GM19023 (cell line): ENCODE measurements at regions not wholly inside any gene's neighbourhood (a gene's known extent, or its start where the extent isn't known, plus 50 kb on each side); places are given as distances from the start of the nearest gene placed in this dataset.

Experiments
- ATAC-seq: cut with Tn5 transposase; IDR thresholded peaks from one replicate; pipeline ENCODE4 v1.9.1; 2021; ENCODE audit warnings: mild to moderate bottlenecking, moderate library complexity; ENCODE audit not compliant: unreplicated experiment

DNA sequence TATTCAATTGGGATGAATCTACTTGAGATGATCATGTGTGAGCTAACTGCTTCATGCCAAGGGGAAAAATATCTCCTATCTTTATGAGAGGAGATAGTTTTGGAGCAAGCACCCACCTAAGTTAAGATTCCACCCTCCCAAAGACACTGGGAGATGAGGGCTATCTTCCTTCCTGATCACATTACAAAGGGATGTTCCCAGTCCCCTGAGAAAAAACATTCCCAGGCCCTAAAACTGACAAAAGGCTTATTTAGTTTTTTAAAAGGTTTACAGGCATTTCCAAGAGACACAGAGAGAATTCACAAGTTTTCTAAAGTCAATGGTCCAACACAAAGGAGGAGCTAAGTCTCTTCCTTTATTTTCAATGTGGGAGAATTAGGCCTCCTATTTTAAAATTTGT, 401.5 kb downstream of the FBXO15 start:
- ATAC-seq = no peak

DNA sequence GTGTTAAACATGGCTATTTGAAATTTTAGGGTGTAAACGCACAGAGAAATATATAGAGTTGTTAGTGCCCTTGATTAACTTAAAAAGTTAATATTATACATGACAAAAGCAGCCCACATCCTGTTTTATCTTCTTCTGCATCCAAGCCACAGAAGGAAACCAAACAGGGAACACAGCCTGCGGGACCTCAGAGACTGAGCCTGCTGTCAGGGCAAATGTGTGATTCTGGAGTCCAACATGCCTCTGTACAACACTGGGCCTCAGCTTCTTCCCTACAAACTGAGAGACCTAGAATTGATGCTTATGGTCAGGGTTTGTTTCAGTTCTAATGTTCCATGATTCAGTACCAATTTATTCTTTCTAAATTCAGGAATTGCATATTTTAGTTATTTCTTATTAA, 404.7 kb downstream of the FBXO15 start:
- ATAC-seq = no peak

DNA sequence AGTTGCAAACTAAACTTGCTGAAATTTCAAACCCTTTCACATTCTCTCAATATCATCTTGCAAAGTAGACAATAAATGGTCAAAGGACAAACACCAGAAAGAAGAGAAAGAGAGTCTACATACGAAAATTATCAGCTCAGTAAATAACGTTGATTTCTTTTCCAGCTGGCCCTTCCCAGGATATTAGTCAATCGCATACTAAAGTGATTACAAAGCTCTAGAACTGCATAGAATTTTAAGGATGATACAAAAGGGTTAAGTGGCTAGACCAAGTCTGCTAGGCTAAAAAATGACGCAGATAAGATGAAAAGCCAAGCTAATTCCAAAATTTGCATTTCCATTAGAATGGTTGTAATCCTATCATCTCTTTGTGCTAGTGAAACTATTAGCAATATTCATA, 405.7 kb downstream of the FBXO15 start:
- ATAC-seq = no peak

DNA sequence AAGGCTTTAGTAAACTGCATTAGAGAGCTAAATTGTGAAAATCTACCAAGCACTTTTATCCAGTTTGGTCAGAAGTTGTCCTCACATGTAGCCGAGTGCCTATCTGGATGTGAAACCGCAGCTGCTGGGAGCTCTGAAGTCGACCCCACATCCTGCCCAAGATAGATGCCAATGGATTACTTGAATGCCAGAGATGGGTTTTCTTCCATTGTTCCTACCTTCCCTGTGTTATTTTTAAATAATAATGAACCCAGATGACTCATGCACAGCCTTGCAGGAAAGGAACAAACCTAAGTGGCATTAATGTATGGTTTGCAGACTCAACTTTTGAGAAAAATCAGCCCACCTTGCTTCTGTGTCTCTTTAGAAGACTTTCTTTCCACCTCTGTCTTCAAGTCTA, 408.5 kb downstream of the FBXO15 start:
- no peak for ATAC-seq

DNA sequence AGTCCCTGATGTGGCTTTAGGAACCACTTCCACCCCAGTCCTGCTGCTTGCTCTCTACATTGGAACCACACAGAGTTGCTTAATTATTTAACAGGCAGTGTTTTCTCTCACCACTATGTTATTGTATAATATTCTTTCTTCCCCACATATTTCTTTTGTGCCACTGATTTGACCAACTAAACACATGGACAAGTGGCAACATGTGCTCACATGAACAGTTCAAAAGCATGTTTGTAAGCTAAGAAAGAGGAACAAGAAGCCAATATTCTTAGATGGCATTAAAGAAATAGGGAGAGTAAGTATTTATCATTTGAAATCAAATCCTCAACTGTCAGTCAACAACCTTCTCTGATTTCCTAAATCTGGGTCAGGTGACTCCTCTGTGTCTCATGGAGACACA, 409.6 kb downstream of the FBXO15 start:
- ATAC-seq = no peak

DNA sequence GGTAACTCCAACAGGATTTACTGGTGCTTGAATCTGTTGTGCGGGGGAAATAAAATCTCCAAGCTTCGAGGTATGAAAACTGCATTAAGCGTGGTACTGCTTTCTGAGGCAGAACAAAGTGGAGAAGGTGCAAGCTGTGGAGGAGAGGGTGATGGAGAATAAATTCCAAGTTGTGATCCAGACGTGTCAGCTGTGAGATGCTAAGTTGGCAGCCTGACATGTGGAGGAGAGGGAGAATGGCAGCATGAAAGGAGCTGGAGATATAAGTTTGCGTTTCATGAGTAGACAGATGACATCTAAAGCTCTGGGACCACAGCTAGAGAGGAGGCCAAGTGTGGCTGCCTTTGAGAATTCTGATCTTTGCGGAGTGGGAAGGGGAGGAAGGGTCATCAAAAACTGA, 411.8 kb downstream of the FBXO15 start:
- no peak for ATAC-seq

DNA sequence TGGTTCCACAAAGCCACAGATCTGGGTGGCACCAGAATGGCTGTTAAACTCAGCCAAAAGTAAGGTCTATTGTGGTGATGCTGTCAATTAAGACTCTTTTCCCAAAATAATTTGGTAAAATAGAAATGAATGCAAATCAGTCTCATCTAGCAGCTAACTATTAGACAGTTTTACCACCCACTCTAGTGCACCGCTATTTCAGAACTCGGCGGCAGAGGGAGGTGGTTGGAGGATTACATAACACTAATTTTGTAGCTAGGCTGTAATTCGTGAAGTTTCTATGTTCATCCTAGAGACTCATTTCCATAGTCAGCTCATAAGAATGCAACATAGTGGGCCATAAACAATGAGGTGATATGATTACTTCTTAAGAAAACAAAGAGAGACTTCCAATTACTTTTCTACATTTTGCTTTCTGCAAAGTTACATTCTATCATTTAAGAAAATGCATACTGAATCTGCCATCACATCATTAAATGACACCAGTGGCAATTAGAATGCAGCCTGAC, 413.8 kb downstream of the FBXO15 start:
- no peak for ATAC-seq

DNA sequence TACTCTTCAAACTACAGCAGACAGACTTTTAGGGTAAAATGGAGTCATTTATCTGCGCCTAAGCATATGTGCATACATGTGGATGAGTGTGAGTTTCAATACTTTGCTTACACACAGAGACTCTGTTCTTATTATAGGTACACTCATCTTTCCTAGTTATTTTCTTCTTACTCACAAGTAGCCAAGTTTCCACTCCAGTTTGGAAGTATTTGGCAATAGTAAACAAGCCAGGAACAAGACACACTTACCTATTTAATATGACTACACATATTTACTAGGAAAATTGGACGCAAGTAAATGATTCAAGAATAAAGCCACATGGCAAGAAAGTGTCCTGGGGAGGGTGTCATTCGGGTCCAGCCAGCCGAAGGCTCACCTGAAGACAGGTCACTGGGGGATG, 414.3 kb downstream of the FBXO15 start:
- ATAC-seq = no peak

DNA sequence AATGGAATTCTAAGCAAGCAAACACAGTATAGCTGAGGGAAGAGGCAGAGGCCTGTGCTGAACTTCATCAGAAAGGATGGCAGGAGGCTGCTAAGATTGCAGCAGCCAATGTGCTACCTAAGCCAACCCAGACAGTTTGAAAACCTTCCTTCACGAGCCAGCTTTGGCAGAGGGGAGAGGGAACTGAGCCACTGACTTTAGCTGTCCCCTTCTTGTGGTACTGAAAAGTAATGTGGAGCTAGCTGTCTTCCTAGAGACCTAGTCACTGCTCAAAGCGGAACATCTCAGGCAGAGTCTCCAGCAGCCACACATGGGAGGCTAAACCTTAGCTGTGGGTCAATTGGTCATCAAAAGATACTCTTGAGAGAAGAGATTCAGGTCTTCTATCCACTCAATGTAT, 419.0 kb downstream of the FBXO15 start:
- no peak for ATAC-seq

DNA sequence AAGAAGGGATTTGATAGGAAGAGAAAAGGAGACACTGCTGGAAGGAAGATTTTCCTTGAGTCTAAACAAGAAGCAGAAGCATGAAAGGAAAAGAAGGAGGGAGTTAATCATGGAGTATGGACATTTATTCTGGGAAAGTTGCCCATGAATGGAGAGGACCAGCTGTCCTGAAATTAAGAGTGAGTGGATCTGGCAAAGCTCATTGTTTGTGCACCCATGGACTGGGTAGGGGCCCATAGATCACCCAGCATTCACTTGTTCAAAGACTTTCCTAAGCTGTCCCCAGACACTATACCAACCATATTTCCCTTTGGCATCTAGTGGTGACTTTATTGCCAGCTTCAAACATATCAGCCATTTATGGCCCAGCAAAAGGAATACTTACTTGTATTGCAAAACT, 422.7 kb downstream of the FBXO15 start:
- ATAC-seq = no peak

DNA sequence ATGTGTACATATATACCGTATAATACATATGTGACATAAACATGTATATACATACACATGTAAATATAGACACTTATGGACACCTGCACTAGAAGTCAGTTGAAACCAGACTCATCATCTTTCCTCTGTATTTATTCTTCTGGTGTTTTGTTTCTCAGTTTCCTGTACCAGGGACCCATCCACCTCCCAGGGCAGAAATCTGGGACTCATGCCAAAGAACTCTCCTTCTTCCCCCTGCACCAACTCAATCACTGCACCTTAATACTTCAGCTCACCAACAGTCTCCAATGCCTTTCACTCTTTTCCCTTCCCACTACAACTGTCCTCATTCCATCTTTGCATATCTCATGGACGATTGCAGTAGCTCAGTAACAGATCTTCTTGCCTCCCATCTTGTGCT, 428.0 kb downstream of the FBXO15 start:
- no peak for ATAC-seq

DNA sequence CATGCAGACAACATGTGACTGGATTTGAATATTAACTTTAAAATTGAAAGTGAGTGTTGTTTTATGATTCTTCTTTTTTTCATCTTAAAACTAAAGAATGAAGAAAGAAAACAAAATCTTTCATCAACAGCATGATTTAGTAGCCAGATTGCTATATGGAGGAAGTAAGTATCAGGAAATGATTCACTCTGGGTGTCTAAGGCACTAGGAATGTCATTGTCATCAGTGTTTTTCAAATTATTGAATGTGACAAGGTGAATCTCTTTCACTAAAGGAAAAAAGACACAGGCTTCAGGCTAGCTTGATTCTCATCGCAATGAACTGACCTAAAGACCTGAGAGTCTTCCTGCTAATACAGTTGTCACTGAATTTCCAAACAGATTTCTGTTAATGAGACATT, 430.1 kb downstream of the FBXO15 start:
- ATAC-seq = no peak

DNA sequence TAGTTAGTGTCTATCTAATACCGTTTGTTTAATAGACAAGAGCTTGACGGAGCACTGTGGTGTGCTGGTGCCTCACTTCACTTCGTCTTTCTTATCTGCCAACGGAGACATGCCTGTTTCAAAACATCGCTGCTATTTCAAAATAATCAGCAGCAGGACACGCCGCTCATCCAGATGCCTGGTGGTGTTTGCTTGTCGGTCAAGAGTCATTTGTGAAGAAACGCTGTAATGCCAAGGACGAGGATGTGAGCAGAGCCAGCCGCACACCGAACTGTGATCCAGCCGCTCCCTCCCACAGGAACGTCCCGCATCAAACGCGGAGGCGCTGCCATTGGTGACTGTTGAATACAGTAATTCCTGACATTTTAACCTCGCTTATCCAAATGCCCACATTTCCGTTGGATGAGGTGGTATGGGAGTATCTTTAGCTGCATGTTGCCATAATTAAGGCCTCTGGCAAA, 432.4 kb downstream of the FBXO15 start:
- no peak for ATAC-seq

DNA sequence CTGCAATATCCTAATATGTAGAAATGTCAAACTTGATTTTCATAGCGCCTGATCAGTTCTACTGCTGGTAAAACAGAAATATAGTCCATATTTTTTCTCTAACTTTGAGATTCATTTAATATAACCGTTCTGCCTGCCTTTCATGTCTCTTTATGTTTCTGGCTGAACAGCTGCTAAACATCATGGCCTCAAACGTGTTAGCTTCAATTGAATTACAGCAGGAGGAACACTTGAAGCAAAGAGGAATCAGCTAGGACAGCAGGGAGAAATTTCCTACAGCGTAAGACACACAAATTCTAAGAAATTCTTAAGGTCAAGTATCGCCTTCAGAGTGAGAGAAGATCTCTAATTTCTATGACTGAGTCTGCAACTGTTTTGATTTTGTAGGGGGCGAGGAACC, 433.2 kb downstream of the FBXO15 start:
- ATAC-seq = no peak

DNA sequence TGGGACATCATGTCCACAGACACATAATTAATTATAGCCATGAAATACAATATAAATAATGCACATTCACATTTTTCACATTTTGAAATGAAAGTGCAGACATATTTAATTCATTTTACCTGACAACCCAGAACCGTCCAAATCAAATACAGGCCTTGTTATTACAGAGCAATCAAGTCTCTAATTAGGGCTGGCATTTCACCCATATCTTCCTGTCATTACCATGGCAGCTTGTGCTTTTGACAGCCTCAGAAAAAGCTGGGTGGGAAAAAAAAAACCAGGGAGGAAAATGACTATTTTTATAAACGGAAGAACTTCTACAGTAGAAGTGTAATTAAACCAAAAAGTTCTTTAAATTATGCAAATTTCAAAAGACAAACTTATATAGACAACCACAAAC, 436.4 kb downstream of the FBXO15 start:
- ATAC-seq = no peak

DNA sequence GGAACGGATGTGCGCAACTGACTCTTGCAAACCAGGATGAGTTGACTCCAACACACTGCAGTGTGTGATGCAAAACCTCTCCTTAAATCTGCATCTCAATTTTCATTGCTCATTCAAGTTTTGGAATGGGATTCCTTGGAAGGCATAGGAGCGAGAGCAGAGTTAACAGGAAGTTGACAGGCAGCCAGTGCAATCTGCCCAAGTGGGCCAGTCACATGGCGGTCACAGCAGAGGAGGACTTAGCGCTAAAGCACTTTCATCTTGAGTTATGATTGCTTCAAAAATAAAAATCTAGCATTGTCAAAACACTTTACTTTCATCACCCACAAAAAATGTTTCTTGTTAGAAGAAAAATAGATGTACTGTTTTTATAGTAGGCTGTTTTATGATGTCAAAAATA, 439.0 kb downstream of the FBXO15 start:
- no peak for ATAC-seq

DNA sequence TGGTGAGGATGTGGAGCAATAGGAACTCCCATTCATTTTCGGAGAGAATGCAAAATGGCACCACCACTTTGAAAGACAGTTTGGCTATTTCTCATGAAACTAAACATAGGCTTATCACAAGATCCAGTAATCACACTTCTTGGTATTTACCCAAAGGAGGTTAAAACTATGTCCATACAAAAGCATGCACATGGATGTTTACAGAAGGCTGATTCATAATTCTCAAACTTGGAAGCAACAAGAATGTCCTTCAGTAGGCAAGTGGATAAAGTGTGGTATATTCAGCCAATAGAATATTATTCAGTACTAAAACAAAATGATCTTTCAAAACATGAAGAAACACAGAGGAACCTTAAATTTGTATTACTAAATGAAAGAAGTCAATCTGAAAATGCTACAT, 440.6 kb downstream of the FBXO15 start:
- no peak for ATAC-seq

DNA sequence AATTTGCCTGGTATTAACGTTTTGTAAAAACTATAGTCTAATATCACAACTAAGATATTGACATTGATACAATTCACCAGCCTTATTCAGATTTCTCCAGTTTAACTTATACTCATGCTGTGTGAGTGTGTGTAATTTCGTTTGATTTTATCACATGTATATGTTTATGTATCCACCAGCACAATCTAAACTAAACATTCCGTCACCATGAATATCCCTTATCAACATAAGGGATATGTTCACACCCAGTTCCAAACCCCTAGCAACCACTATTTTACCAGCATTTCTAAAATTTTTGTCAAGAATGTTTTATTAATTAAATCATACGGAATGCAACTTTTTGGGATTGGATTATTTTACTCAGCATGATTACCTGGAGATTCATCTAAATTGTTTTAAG, 450.3 kb downstream of the FBXO15 start:
- ATAC-seq = no peak

DNA sequence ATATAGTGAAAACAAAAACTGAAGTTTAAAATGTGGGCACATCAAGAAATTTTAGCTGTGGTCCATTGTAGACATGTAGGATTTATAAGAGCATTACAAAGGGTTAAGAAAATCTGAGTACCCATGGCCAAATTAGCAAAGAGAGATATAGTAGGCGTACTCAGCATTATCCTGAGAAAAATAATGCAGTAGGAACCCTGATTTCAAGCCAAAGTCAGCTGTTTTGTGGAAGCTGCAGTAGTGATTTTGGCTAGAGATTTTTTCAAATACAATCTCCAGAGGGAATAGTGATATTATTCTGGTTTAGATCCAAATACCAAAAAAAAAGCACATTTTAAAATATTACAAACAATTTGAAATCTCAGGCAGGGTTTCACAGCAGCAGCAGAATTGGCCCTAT, 450.9 kb downstream of the FBXO15 start:
- no peak for ATAC-seq

DNA sequence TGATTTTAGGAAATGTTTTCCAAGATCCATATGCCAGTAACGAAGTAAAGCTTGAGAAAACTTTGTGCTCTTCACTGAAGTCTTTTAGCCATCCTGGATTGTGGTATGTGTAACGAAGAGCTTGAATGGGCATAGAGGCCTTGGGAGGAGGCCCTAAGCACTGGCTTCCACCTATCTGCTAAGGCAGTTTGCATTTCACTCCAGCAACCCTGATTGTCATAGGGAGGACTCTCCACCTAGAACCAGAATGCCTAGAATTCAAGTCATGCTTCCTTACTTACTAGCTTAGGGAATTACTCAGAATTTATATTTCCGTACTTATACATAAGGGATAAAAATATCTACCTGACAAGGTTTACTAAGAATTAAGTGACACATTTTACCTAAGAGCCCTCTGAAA, 451.5 kb downstream of the FBXO15 start:
- no peak for ATAC-seq

DNA sequence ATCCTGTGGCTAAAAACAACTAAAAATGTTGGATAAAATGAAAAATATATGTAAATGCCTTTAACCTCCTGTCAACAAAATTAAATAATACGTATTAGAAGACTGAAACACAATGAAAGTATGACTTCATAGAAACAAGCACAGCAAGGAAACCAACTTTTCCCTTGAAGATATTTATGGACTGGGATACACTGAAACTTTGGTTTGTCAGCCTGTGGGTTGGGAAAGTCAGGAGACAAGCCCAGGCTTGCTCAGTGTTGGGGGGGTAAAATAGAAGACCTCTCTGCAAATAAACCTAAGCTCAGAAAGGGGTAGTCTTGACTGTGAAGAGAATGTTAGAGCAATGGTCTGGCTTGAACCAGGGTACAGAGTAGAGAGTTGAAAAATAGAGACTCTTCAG, 454.5 kb downstream of the FBXO15 start:
- ATAC-seq = no peak

DNA sequence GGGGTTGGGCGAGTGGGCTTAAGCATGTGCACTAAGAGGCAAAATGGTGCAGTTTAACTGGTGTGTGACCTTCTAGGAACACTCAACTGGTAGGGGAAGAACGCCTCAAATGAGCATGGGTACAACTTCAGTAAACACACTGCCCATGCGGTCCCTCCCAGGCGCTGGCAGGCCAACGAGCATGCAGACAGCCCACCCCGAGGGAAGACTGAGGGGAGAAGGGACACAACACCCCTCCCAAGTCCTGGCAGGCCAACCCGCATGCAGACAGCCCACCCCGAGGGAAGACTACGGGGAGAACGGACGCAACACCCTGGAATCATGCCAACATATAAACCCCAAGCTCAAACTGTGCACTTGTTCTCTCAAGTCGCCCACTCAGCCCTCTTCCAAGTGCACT, 456.0 kb downstream of the FBXO15 start:
- ATAC-seq = no peak

DNA sequence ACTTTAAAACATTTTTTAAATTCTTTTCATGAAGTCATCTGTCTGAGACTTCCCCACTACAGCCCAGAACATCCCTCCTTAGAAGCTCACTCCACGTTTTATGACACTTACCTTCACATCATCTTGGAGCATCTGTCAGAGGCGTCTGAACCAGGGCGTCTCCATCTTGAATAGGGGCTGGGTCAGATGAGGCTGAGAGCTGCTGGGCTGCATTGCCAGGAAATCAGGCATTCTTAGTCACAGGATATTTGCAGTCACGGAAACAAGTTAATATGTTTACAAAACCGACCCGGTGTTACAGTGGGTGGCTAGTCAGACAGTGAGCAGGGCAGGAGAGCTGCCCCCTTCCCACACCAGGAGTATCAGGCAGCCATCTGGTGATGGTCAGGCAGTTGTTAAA, 456.5 kb downstream of the FBXO15 start:
- no peak for ATAC-seq

DNA sequence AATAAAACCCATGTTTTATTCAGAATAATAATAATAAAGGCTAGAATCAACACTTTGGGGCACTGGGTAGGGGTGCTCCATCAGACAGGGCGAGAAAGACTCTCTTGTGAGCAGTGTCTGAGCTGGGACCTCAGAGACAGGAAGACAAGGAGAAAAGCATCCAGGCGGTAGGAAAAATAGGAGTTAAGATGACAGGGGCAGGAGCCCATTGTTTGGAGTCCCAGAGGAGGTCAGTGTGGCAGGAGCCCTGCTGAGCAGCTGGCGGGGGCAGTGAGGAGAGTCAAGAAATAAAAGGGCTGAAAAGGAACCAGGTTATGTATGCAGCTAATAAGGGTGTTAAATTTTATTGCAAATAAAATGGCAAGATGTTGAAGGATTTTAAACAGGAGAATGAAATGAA, 457.4 kb downstream of the FBXO15 start:
- no peak for ATAC-seq
